Gastrocnemius medialis (tissue), 4 donors: ENCODE measurements at regions not wholly inside any gene's neighbourhood (a gene's known extent, or its start where the extent isn't known, plus 50 kb on each side); places are given as distances from the start of the nearest gene placed in this dataset.

Experiments
- ATAC-seq, 2 donors: fragments of 150-250 bp; one replicate each; pipeline ENCODE4 v1.9.1; 2016
- DNase-seq, 2 donors: peaks; one replicate each; pipeline ENCODE4 v3.0.0-alpha.2; 2019
- H3K27ac ChIP-seq, 4 donors: fragments of 200-600 bp; sonication (generic); 1 replicate in 1 of 4; 2 replicates in 3 of 4; pipeline ENCODE4 v1.5.1; 2016 to 2018; ENCODE audit warnings: mild to moderate bottlenecking in 2 of 4, moderate library complexity in 1 of 4
- H3K27me3 ChIP-seq, 3 donors: fragments of 200-600 bp; sonication (generic) in 2 of 3; 1 replicate in 1 of 3; 2 replicates in 2 of 3; pipeline versions ENCODE4 v1.5.1 to v1.6.0; 2016 to 2019; ENCODE audit warnings: mild to moderate bottlenecking in 1 of 3, moderate library complexity in 1 of 3
- H3K36me3 ChIP-seq, 2 donors: fragments of 200-600 bp; sonication (generic) in 1 of 2; one replicate each; pipeline ENCODE4 v1.5.1; 2017 to 2018
- H3K4me1 ChIP-seq, 2 donors: fragments of 200-600 bp; sonication (generic) in 1 of 2; one replicate each; pipeline ENCODE4 v1.5.1; 2016 to 2017; ENCODE audit warnings: mild to moderate bottlenecking in 2 of 2
- H3K4me3 ChIP-seq, 4 donors: fragments of 200-600 bp; sonication (generic) in 3 of 4; 1 replicate in 1 of 4; 2 replicates in 3 of 4; pipeline ENCODE4 v1.5.1; 2016 to 2019; ENCODE audit warnings: mild to moderate bottlenecking in 2 of 4
- H3K9me3 ChIP-seq, 3 donors: fragments of 200-600 bp; sonication (generic) in 2 of 3; 1 replicate in 1 of 3; 2 replicates in 2 of 3; pipeline ENCODE4 v1.5.1; 2016 to 2019
- CTCF ChIP-seq, 5 experiments: fragments of 450-650 bp in 3 of 5; fragments of 200-600 bp in 2 of 5; sonication (generic) in 2 of 5; IDR thresholded peaks in 4 of 5; conservative IDR thresholded peaks in 1 of 5; 1 replicate in 4 of 5; 2 replicates in 1 of 5; pipeline ENCODE4 v1.5.1; 2016 to 2019; ENCODE audit warnings: antibody characterized with exemption in 5 of 5, mild to moderate bottlenecking in 3 of 5, moderate library complexity in 3 of 5
- POLR2A ChIP-seq, 2 donors: fragments of 450-650 bp; IDR thresholded peaks; one replicate each; pipeline ENCODE4 v1.6.1; 2017; ENCODE audit warnings: antibody characterized with exemption in 2 of 2, mild to moderate bottlenecking in 2 of 2, moderate library complexity in 2 of 2
- in situ Hi-C, 4 donors: fragments of 200-750 bp; cut with MboI; loops; one replicate each; pipeline versions ENCODE4 v1.15.0 to v1.8.0; 2017; ENCODE audit warnings: low sequenced_read_pairs in 4 of 4
- intact Hi-C: fragments of 100-400 bp; cut with DNase I; formaldehyde crosslinking; loops from one replicate; pipeline ENCODE4 v1.15.1; 2023; ENCODE audit warnings: low total_unique reads

GRCh38 chr14:53845813-53846693, 110.6 kb downstream of the BMP4 start:
- H3K4me1 ChIP-seq, result no peaks in the 10 kb centered on the region
- no peaks in the 10 kb centered on the region for H3K9me3 ChIP-seq
- DNase-seq (no peak), ATAC-seq (no peak)
- no peaks in the 10 kb centered on the region for H3K36me3 ChIP-seq
- no peak for TF ChIP-seq POLR2A (IDR thresholded peaks at IDR 0.05)
- TF ChIP-seq CTCF (IDR thresholded peaks at IDR 0.05 in 4 of 5, conservative IDR thresholded peaks at IDR 0.05 in 1 of 5), result no peak
- H3K27me3 ChIP-seq, result no peaks in the 10 kb centered on the region
- intact Hi-C loops (no loop called here), in situ Hi-C loops (no loop called here)
- no peak overlapping the region for H3K4me3 ChIP-seq
- H3K27ac ChIP-seq, result no peak overlapping the region

GRCh38 chr14:53842938-53843337, 113.7 kb downstream of the BMP4 start:
- Histone ChIP-seq H3K4me3 (no peak overlapping the region), H3K36me3 (no peaks in the 10 kb centered on the region), H3K9me3 (no peaks in the 10 kb centered on the region), H3K27me3 (no peaks in the 10 kb centered on the region), H3K27ac (no peak overlapping the region), H3K4me1 (no peaks in the 10 kb centered on the region)
- DNase-seq (no peak), ATAC-seq (no peak)
- in situ Hi-C loops (no loop called here), intact Hi-C loops (no loop called here)
- TF ChIP-seq POLR2A (IDR thresholded peaks at IDR 0.05) (no peak), CTCF (IDR thresholded peaks at IDR 0.05 in 4 of 5, conservative IDR thresholded peaks at IDR 0.05 in 1 of 5) (no peak)

GRCh38 chr14:53841109-53842099, 115.2 kb downstream of the BMP4 start:
- no peaks in the 10 kb centered on the region for H3K27me3 ChIP-seq
- H3K27ac ChIP-seq, result no peak overlapping the region
- ATAC-seq, result no peak
- H3K4me3 ChIP-seq, result no peak overlapping the region
- no peaks in the 10 kb centered on the region for H3K36me3 ChIP-seq
- TF ChIP-seq POLR2A (IDR thresholded peaks at IDR 0.05) (no peak), CTCF (IDR thresholded peaks at IDR 0.05 in 4 of 5, conservative IDR thresholded peaks at IDR 0.05 in 1 of 5) (no peak)
- H3K4me1 ChIP-seq, result no peaks in the 10 kb centered on the region
- intact Hi-C loops (no loop called here), in situ Hi-C loops (no loop called here)
- no peaks in the 10 kb centered on the region for H3K9me3 ChIP-seq
- no peak for DNase-seq

- TF ChIP-seq CTCF (IDR thresholded peaks at IDR 0.05 in 4 of 5, conservative IDR thresholded peaks at IDR 0.05 in 1 of 5), result no peak
- no peak for TF ChIP-seq POLR2A (IDR thresholded peaks at IDR 0.05)
- H3K36me3 ChIP-seq, result no peaks in the 10 kb centered on the region
- no peaks in the 10 kb centered on the region for H3K27me3 ChIP-seq
- no peaks in the 10 kb centered on the region for H3K9me3 ChIP-seq
- H3K4me1 ChIP-seq, result no peaks in the 10 kb centered on the region
- DNase-seq, result no peak
- ATAC-seq, result no peak
- no peak overlapping the region for H3K4me3 ChIP-seq
- no peak overlapping the region for H3K27ac ChIP-seq
- in situ Hi-C loops (no loop called here), intact Hi-C loops (no loop called here)
Measured at GRCh38 chr14:53840444-53840843, 116.2 kb downstream of the BMP4 start.
